ENCODE measurements at regions not wholly inside any gene's neighbourhood (a gene's known extent, or its start where the extent isn't known, plus 50 kb on each side); places are given as distances from the start of the nearest gene placed in this dataset.

DNA sequence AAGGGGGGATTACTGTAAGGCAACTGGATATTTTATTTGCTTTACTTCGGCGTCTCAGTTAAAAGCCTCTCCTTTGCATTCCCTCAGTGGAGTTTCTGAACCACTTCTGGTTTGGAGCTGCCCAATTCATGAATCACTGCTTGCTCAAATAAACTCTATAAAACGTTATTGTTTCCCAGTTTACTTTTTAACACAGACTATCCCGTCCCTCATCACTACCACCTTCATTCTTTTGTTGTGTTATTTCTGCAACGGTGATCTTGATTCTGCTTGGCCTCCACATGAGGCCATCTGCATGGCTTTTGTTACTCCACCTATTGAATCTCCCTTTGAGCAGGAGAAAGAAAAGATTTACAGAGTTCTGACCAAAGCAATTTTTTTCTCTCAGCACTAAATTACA lies 104.0 kb upstream of the PLEKHA5 start:
- TF ChIP-seq, protein P1, sequence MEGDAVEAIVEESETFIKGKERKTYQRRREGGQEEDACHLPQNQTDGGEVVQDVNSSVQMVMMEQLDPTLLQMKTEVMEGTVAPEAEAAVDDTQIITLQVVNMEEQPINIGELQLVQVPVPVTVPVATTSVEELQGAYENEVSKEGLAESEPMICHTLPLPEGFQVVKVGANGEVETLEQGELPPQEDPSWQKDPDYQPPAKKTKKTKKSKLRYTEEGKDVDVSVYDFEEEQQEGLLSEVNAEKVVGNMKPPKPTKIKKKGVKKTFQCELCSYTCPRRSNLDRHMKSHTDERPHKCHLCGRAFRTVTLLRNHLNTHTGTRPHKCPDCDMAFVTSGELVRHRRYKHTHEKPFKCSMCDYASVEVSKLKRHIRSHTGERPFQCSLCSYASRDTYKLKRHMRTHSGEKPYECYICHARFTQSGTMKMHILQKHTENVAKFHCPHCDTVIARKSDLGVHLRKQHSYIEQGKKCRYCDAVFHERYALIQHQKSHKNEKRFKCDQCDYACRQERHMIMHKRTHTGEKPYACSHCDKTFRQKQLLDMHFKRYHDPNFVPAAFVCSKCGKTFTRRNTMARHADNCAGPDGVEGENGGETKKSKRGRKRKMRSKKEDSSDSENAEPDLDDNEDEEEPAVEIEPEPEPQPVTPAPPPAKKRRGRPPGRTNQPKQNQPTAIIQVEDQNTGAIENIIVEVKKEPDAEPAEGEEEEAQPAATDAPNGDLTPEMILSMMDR (IDR thresholded peaks at IDR 0.05; ENCODE audit: extremely low read depth, missing control alignments), result no peak
- no peak for DNase-seq (ENCODE audit: low spot score)

DNA sequence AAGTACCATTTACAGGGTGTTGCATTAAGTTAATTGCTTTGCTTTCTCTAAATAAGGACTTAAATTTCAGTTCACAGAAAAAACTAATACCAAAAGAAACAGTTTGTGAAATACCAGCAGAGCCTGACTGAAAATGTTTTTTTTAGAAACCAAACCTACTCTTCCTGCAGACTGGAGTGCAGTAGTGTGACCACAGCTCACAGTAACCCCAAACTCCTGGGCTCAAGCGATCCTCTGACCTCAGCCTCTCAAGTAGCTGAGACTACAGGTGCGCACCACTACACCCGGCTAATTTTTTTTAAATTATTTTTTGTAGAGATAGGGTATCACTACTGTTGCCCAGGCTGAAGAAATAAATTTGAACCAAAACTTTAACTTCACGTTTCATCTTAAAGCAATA lies 103.5 kb upstream of the PLEKHA5 start:
- TF ChIP-seq, protein P1 (IDR thresholded peaks at IDR 0.05; ENCODE audit: extremely low read depth, missing control alignments), result no peak
- DNase-seq (ENCODE audit: low spot score), result no peak

DNA sequence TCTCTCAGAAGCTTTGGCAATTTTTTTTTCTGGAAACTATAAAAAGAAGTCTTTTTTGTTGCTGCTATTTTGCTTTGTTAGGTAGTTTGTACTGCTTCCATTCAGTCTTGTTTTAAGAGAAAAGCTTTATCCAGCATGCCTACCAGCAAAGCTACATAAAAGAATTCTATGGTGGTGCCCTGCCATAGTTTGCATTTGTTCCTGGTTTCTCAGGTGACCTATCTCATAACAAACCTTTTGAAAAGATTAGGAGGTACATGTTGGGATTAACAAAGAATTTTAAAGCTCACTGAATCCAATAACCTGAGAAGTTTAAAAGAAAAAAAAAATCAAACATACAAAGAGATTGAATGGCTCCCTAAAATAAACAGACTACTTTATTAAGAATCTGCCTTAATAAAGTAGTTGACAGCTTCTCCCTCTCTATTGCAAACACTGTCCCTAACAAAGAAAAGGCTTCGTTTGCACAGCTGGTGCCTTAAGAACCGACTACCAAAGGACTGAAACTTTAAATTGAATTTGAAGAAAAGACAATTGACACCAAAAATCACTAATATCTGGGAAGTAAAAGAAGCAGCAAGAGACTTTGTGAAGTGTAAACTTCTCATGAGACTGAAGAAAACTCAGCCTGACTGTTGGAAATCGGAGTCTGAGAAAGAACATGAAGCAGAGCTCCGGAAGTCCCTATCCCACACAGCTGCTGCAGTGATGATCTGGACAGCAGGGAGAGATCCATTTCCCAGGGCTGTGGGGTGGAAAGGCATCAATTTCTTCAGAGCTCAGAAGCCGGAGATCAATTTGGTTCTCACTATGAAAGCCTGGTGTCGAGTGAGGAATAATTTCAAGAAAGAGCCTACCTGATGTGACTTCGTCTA lies 102.7 kb upstream of the PLEKHA5 start:
- TF ChIP-seq, protein P1 (IDR thresholded peaks at IDR 0.05; ENCODE audit: extremely low read depth, missing control alignments), result no peak
- DNase-seq (ENCODE audit: low spot score), result no peak

DNA sequence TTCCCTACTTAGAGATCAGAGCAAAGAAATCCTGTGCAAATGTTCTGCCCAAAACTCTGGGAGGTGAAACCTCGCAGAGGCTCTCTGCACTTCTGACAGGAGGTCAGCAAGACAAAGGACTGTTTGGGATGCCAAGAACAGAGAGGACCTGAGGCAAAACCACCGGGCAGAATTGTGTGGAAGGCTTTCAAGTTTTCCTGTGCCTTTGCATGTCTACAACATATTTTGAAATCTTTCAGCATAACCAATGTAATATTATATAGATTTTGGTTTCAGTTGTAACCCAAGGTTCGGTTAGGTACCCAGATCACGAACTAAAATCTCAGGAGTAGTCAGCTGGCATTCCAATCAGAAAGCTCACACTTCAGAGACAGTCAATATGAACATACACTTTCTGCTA lies 99.4 kb upstream of the PLEKHA5 start:
- no peak for DNase-seq (ENCODE audit: low spot score)
- TF ChIP-seq, protein P1 (IDR thresholded peaks at IDR 0.05; ENCODE audit: extremely low read depth, missing control alignments), result no peak

DNA sequence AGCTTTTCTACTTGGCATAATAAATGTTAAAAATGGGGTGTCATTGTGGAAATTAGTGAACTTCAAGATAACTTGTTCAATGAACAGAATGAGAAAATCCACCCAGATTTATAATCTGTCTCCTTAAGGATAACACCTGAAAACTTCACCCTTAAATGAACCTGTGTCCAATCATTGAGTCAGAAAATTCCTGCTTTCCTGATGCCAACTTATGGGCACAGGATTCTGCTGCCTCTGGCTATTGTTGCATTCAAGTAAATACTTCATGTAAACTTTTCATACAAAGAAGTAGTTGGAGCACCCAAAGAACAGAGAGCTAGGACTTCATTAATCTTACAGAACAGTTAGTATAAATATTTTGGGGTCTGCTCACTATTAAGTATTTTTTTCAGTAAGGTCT lies 98.9 kb upstream of the PLEKHA5 start:
- TF ChIP-seq, protein P1 (IDR thresholded peaks at IDR 0.05; ENCODE audit: extremely low read depth, missing control alignments), result no peak
- DNase-seq (ENCODE audit: low spot score), result no peak

DNA sequence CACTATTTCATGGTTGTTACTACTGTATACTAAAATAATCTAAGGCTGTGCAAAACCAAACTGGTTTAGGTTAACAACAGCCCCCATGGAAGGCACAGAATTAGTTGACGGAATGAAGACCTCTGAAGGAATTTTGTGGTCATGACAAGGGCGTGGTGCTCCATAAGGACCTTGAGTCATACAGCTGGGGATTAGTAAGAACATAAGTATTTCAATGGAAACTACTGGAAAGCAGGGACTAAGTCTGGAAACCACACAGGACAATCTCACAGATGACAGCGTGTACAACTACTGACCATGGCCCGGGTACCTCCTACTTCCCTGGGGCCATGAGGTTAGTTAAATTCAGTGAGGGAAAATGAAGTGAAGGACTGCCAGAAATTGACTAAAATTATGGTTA lies 98.5 kb upstream of the PLEKHA5 start:
- DNase-seq (ENCODE audit: low spot score), result no peak
- TF ChIP-seq, protein P1 (IDR thresholded peaks at IDR 0.05; ENCODE audit: extremely low read depth, missing control alignments), result no peak

DNA sequence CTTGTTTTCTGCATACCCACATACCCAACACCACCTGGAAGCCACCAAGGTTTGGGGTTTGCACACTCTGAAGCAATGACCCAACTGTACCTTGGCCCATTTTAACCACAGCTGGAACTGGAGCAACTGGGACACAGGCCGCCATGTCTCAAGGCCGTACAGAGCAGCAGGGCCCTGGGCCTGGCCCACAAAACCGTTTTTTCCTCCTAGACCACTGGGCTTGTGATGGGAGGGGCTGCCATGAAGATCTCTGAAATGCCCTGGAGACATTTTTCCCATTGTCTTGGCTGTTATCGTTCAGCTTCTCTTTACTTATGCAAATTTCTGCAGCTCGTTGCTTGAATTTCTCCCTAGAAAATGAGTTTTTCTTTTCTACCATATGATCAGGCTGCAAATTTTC lies 96.7 kb upstream of the PLEKHA5 start:
- TF ChIP-seq, protein P1 (IDR thresholded peaks at IDR 0.05; ENCODE audit: extremely low read depth, missing control alignments), result no peak
- DNase-seq (ENCODE audit: low spot score), result no peak

All from GM20000 (cell line).